ENCODE measurements at regions not wholly inside any gene's neighbourhood (a gene's known extent, or its start where the extent isn't known, plus 50 kb on each side); places are given as distances from the start of the nearest gene placed in this dataset.

GRCh38 chr13:50670847-50671496 is 172.5 kb downstream of the DLEU7 start:
- no peak for DNase-seq

GRCh38 chr13:50671497-50671850 is 172.0 kb downstream of the DLEU7 start:
- DNase-seq: no peak

- DNase-seq: no peak
These were observed 171.5 kb downstream of the DLEU7 start for GRCh38 chr13:50672025-50672424.

- DNase-seq: no peak
These were observed 167.8 kb downstream of the DLEU7 start for GRCh38 chr13:50675651-50676050.

GRCh38 chr13:50676602-50677001 is 166.9 kb downstream of the DLEU7 start:
- no peak for DNase-seq

GRCh38 chr13:50677258-50677657 is 166.2 kb downstream of the DLEU7 start:
- no peak for DNase-seq

- no peak for DNase-seq
These were observed 165.6 kb downstream of the DLEU7 start for GRCh38 chr13:50677687-50678463.

- DNase-seq: no peak
These were observed 164.9 kb downstream of the DLEU7 start for GRCh38 chr13:50678464-50679162.

- DNase-seq: no peak
These were observed 164.2 kb downstream of the DLEU7 start for GRCh38 chr13:50679321-50679720.

GRCh38 chr13:50682002-50682401 is 161.5 kb downstream of the DLEU7 start:
- DNase-seq: no peak

- no peak for DNase-seq
These were observed 160.5 kb downstream of the DLEU7 start for GRCh38 chr13:50682966-50683365.

GRCh38 chr13:50684366-50684765 is 159.1 kb downstream of the DLEU7 start:
- no peak for DNase-seq

GRCh38 chr13:50685491-50685890 is 158.0 kb downstream of the DLEU7 start:
- DNase-seq: no peak

GRCh38 chr13:50685956-50686355 is 157.5 kb downstream of the DLEU7 start:
- DNase-seq: no peak

- DNase-seq: no peak
These were observed 156.9 kb downstream of the DLEU7 start for GRCh38 chr13:50686551-50686950.

GRCh38 chr13:50687545-50687944 is 155.9 kb downstream of the DLEU7 start:
- DNase-seq: no peak

GRCh38 chr13:50690006-50690405 is 153.5 kb downstream of the DLEU7 start:
- no peak for DNase-seq

- DNase-seq: no peak
These were observed 152.3 kb downstream of the DLEU7 start for GRCh38 chr13:50691176-50691680.

- DNase-seq: no peak
These were observed 151.7 kb downstream of the DLEU7 start for GRCh38 chr13:50691681-50692263.

- no peak for DNase-seq
These were observed 151.0 kb downstream of the DLEU7 start for GRCh38 chr13:50692396-50692915.

GRCh38 chr13:50693727-50694126 is 149.8 kb downstream of the DLEU7 start:
- no peak for DNase-seq

- no peak for DNase-seq
These were observed 145.5 kb downstream of the DLEU7 start for GRCh38 chr13:50697746-50698539.

All from cortex of kidney (tissue), 1 donor.